ENCODE measurements at regions not wholly inside any gene's neighbourhood (a gene's known extent, or its start where the extent isn't known, plus 50 kb on each side); places are given as distances from the start of the nearest gene placed in this dataset.

DNA sequence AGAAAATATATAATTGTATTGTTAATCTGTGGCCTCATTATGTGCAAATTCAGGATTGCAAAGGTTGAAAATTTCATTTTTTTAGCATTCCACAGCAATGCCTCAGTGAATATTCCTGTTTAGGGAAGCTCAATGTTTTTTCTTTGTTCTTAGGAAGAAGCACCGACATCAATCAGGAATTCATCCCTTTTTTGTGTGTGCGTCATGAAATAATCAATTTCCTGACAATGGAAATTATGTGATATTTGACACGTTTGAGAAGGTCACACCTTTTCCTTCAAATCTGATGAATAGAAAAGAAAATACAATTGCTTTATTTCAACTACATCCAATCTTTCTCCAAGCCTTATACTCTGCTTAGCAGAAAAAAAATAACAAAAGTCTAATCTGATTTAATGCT, 662.8 kb upstream of the FTMT start:
- FAIRE-seq: no peak

DNA sequence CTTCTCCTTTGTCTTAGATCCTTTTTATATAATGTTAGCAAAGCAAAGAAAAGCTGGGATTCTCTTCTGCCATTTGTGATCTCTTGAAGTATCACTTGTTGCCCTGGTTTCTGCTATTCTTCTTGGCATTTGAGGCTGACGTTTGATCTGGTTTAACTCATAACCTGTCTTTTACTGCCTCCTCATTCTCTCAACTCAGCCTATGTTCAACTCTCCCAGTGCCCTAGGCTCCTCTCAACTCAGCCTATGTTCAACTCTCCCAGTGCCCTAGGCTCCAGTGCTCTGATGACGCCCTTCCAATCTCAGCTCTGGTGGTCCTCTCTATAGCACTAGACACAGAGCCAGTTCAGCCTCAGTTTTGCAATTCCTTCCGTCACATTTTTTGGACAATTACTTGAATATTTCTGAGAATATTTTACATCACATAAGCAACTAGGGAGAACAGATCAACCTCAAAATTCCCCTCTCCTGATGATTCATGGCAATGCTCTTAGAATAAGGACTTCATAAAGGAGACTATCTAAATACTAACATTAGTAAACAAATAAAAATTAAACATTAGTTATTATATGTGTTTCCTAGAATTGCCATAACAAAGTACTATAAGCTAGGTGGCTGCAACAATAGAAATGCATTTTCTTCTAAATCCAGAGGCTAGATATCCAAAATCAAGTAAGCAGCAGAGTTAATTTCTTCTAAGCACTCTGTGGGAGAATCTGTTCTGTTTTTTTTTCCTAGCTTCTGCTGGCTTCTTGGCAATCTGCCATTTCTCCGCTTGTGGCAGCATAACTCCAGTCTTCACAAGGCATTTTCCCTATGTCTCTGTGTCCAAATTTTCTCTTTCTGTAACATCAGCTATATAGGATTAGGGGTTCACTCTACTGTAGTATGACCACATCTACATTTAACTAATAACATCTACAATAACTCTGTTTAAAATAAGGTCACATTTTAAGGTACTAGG, 662.1 kb upstream of the FTMT start:
- DNase-seq (ENCODE audit: low spot score): peak; percentile 7
- no peak for FAIRE-seq

More for the DNA sequence above, 662.8 kb upstream of the FTMT start:
- no peak for DNase-seq (ENCODE audit: low spot score)

DNA sequence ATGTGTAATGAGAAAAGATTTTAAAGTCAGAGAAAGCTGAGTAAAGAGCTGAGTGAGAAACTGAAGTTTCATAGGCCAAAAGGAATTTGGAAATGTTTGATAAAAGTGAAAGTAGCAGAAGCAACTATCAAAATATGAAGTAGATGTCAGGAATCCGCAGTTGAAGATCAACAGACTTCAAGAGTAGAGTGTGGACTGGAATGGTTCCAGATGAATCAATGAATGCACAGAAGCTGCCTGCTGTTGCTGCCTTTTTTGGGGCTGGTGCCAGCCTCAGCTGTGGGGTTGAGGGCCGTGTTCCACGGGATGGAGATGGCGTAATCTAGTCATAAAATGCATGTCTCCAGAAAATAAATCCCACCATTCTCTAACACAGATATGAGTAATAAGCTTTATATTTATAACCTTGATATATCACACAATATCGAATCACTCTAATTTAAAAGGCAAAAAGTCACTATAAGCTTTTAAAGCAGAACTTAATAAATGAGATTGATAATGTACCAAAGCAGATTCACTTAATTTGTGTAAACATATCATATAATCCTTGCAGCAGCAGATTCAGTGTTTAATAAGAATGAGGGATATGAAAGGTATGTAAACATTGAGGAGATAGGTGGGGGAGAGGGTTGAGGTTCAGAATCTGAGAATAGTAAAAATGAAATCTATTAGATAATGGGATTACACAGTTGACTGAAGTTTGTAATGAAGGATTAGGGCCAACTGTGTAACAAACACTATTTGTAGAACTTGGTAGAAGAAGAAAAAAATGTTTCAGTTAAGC, 652.3 kb upstream of the FTMT start:
- DNase-seq (ENCODE audit: low spot score): peak; percentile 29
- FAIRE-seq: no peak

DNA sequence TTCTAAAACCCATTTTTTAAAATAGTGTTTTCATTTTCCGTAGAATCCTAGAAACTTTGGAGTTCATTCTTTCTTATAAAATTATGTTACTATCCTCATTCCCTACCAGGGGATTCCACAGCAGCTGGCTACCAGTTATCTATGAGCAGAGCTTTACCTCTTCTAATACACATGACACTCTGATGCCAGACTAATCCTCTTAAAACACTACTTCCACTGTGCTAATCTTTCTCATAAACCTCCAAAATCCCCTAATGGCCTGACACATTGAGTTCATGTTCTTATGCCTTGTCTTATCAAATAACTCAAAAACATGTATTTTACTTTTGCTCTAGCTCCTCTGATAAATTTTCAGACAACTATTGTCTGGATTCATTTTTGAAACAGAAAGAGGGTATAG, 633.6 kb upstream of the FTMT start:
- DNase-seq (ENCODE audit: low spot score) (no peak), FAIRE-seq (no peak)

DNA sequence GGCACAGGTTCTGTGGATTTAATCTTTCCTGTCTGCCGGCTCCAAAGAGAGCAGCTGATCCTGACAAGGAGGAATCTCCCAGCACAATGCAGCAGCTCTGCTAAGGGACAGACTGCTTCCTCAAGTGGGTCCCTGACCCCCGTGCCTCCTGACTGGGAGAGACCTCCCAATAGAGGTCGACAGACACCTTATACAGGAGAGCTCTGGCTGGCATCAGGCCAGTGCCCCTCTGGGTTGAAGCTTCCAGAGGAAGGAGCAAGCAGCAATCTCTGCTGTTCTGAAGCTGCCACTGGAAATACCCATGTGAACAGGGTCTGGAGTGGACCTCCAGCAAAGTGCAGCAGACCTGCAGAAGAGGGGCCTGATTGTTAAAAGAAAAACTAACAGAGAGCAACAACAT, 630.2 kb upstream of the FTMT start:
- DNase-seq (ENCODE audit: low spot score): no peak
- FAIRE-seq: no peak

DNA sequence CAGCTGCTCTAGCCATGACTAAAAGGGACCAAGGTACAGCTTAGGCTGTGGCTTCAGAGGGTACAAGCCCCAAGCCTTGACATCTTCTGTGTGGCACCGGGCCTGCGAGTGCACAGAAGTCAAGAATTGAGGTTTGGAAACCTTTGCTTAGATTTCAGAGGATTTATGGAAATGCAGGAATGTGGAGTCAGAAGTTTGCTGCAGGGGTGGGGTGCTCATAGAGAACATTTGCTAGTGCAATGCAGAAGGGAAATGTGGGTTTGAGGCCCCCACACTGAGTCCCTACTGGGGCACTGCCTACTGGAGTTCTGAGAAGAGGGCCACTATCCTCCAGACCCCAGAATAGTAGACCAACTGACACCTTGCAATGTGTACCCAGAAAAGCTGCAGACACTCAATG, 624.9 kb upstream of the FTMT start:
- DNase-seq (ENCODE audit: low spot score) (no peak), FAIRE-seq (no peak)

DNA sequence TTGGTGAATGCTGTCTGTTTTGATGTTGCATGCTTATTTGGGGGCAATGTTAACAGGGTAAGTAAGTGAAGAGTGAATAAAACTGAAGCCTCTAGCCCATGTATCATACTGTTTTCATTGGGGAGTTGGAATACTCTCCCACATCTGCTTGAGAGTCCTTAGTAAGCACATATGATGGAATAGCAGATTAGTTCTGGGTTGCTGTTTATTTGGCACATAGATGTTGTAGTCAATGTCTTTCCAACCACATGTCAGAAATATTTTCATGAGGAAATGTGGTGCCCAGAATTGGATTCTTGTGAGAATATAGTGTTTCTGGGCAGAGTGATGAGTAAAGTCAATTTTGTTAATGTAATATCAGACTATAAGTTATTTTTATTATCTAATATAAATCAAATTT, 611.7 kb upstream of the FTMT start:
- DNase-seq (ENCODE audit: low spot score) (no peak), FAIRE-seq (no peak)

DNA sequence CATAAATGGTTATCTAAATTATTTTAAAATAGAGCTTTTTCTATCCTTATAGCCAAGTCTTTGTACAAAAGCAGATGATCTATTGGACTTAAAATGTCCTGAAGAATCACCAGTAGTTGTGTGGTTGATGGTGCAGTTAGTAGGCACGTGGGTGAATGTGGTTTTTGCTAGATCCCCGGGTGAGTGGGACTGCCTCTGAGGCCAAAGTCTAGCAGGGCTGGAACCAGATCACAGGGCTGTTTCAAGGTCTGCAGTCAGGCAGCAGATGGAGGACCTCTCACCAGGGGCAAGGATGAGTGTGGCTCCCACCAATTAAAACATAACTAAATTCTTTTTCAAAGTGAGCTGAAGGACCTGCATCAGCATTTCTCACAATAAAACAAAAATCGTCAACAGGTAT, 604.7 kb upstream of the FTMT start:
- DNase-seq (ENCODE audit: low spot score): no peak
- no peak for FAIRE-seq

DNA sequence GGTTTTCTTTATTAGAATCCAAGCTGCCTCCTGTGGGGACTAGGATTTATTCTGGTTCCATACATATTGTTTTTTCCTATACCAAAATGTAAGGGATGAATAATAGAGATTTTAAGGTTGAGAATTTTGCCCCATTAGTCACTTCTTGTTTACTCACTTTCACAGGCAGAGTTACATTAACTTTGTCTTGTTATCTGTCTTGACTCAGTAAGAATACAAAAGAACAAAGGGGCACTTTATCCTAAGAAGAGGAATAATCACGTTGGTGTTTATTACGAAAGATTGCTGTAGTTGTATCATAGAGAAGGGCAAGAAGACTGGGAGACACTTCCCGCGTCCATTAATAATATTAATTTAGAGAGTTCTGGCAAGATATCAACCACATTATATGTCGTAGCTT, 599.7 kb upstream of the FTMT start:
- FAIRE-seq (no peak), DNase-seq (ENCODE audit: low spot score) (peak; percentile 10)

DNA sequence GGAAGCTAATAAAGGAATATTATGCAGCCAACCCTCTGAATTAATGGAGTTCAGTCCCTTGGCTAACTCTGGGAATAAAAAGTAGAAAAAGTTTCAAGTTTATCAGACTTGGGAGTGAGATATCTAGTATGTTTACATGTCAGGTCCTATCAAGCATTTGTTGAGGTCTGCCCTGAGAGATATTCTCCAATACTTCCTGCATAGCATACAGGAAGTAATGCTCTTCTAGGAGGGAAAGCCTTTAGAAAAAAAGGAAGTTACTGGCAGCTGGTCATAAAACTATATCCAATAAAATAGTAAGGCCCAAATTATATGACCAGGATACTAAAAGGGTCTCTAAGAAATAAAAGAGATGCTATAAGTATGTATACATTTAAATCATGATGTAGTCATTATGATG, 594.1 kb upstream of the FTMT start:
- FAIRE-seq: no peak

DNA sequence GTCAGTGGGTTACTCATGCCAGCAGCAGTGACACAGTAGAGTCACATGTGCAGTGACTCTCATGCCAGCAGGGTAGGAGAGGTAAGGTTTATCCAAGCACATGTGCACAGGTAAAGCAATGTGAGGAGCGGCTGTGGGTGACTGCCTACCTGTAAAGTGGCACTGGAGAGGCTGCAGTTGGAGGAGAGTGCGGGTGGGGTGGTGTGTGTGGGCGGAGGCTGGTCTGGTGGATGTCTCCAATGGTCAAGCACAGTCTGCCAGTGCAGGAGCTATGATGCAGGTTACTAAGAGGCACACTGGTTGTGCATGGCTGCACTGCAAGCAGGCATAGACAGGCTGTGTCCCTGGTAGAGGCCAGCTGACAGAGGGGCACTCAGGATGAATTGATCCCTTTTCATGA, 588.2 kb upstream of the FTMT start:
- no peak for FAIRE-seq
- no peak for DNase-seq (ENCODE audit: low spot score)

More for the DNA sequence above, 594.1 kb upstream of the FTMT start:
- DNase-seq (ENCODE audit: low spot score): no peak

DNA sequence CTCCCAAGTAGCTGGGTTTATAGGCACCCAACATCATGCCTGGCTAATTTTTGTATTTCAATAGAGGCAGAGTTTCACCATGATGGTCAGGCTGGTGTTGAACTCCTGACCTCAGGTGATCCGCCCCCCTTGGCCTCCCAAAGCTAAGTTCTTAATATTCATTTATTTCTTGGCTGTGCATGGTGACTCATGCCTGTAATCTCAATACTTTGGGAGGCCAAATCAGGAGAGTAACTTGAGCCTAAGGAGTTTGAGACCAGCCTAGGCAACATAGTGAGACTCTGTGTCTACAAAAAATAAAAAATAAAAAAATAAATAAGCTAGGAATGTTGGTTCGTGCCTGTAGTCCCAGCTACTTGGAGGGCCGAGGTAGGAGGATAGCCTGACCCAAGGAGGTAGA, 587.1 kb upstream of the FTMT start:
- no peak for FAIRE-seq
- DNase-seq (ENCODE audit: low spot score): no peak

DNA sequence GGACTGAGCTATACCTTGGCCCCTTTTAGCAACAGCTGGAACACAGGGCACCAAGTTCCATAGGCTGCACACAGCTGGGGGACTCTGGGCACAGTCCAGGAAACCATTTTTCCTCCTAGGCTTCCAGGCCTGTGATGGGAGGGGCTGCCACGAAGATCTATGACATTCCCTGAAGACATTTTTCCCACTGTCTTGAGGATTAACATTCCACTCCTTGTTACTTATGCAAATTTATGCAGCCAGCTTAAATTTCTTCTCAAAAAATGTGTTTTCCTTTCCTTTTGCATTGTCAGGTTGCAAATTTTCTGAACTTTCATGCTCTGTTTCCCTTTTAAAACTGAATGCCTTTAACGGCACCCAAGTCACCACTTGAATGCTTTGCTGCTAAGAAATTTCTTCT, 580.1 kb upstream of the FTMT start:
- no peak for DNase-seq (ENCODE audit: low spot score)
- FAIRE-seq: no peak

DNA sequence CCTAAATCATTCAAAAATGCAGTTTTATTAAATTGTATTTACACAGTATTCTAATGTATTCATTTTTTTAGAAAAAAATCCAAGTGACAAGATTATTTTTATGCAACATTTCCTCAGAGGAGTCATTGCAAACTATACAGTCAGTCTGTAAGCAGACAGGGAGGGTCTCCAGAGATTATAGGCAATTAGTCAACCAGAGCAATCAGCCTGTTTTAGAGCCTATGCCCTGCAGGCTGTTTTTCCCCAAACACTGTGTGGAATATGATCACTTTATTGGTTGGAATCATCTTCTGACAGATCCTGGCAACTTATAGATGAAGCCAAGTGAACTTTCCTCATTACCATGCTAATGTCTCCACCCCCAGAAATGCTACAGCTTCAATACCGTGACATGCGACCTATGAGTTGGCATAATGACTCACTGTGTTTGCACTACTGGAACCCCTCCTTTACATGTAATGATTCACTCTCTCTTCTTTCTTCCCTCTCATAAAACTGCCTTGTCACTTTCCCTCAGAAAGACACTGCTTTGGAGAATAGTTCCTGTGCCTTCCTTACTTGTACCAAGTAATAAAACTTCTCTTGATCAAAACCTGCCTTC, 577.7 kb upstream of the FTMT start:
- DNase-seq (ENCODE audit: low spot score): peak; percentile 68
- FAIRE-seq: peak; percentile 72

DNA sequence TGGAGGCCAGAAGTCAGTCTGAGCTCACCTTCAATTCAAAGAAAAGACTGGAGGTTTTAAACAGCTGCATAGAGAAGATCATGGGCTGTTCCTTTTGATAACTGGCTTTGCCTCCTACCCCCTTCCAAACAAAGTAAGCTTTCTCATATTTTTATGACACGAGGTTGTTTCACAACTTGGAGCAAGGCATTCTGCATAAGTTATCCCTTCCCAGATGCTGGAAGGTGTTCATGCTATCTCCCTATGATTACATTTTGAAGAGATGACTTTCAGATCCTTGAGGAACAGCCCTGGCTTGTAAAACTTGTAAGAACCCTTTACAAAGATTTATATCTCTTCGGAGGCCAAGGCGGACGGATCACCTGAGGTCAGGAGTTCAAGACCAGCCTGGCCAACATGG, 571.9 kb upstream of the FTMT start:
- DNase-seq (ENCODE audit: low spot score): no peak
- FAIRE-seq: no peak

DNA sequence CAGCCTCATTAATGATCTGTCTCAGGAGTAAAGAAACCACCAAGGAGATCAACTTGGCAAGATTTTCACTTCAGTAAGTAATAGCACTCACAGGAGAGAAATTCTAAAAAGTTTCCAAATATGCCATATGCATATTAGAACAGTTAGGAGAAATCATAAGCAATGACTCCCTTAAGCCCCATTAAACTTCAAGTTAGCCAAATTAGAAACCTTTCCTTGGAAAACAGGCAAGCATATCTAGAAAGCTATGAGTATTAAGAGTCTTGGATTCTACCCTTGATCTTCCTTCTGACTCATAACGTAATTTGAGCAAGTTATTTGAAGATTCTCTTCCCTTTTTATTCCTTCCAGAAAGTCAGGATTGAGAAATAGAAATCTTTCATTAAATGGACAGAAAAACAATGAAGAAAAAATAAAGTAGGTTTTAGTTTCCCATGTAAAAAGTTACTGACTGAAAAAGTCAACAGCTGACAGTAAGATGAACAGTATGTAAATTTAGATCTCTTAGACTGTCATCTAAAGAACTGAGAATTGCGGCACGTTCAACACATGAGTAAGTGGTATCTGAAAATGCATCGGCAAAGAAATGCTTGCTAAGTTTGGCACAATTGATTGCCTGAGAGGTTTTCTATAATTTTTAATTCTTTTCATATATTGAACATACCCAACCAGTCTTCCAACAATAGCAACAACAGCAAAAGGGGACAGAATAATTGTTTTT, 565.7 kb upstream of the FTMT start:
- no peak for FAIRE-seq
- DNase-seq (ENCODE audit: low spot score): no peak

DNA sequence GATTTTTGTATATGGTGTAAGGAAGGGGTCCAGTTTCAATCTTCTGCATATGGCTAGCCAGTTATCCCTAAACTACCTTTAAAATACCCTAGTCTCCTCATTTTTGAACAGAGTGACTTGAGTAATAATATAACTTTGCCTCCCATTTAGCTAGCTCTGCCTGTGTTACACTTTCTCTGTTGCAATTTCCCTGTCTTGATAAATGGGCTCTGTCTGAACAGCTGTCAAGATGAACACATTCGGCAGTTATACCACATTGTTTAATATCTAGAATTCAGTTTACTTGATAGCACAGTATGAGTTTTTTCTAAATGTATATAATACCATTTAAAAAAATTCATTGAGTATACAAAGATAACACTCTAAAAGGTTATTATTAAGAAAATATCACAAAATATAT, 562.9 kb upstream of the FTMT start:
- FAIRE-seq: no peak
- DNase-seq (ENCODE audit: low spot score): no peak

DNA sequence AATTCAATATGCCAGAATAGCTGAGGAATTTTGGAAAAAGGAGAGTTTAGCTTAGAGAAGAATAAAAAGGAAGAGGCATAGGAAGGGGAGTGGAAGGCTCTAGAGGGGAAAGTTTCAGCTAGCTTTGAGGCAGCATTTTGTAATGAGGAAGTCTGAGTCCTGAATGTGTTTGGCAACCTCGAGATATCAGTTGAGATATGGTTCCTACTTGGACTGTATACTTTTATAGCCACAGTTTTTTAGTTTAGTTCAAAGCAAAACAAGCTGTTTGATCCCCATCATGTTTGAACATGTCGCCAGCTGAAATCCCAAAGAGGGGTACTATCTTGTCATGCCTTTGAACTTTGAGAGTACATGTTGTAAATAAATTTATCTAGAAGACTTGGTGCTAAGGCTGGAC, 559.0 kb upstream of the FTMT start:
- DNase-seq (ENCODE audit: low spot score) (no peak), FAIRE-seq (no peak)

DNA sequence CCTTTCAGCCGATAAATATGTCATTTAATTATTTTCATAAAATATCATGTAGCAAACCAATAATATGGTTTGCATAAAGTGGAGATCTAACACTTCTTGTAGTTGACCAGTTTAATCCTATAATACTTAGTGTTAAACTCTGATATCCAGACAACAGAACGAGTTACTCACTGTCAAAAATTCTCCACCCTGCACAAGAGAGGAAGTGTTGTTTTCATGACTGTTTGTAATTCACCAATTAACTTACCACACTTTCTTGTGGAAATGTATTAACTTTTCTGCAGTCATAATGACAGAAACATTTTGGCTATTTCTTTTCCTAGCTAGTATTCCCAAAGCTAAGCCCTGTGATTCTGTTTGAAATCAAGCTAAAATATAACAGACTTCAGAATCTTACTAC, 555.3 kb upstream of the FTMT start:
- FAIRE-seq: no peak
- DNase-seq (ENCODE audit: low spot score): no peak

DNA sequence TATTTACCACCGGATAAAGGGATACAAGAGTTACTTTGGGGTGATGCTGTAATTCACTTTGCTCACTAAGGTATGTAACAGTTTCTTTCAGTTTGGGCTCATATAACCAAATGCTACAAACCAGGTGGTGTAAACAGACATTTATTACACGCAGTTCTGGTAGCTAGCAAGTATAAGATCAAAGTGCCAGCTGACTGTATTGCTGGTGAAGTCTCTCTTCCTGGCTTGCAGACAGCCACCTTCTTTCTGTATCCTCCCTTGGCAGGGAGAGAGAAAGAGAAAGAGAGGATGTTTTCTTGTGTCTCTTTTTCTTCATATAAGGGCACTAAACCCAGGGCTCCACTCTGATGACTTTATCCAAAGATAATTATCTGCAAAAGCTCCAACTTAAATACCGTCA, 552.5 kb upstream of the FTMT start:
- DNase-seq (ENCODE audit: low spot score) (no peak), FAIRE-seq (no peak)

DNA sequence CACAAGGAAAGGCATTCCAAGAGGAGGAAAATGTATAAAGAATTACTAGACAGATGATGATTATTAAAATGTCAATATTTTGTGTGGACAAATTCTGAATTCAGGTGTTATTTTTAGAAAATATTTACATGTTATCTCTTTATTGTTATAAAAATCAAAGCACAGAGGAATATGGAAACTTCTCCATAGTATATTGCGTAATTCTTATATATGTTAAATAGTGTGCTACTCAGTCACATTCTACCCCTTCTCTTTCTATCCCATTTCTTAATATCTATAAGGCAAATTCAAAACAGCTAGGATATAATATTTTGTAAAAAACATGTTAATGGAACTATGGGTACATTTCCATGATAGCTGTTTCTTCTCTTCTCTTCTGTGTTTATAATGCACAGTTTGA, 546.8 kb upstream of the FTMT start:
- FAIRE-seq: no peak
- DNase-seq (ENCODE audit: low spot score): no peak

DNA sequence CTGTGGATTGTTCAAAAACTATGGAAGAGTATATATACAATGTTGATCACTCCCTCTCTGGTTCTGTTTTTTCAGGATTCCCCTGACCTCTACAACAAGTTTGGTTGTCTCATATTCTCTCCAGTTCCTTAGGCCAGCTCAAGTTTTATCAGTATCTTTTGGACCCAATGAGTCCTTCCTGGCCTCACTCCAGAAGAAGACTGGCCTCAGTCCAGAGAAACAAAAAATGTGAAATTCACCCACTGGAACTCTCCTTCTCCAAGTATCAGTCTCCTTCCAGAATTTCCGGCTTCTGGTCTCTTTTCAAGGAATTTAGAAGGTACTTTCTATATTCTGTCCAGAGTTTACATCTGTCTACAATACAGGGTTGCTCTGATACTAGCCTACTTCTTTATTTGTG, 537.8 kb upstream of the FTMT start:
- DNase-seq (ENCODE audit: low spot score) (no peak), FAIRE-seq (no peak)
